ENCODE measurements at regions not wholly inside any gene's neighbourhood (a gene's known extent, or its start where the extent isn't known, plus 50 kb on each side); places are given as distances from the start of the nearest gene placed in this dataset.
"Not testable (repeated sequence)": the region's sequence is repeated elsewhere in the genome, so short reads cannot be mapped to it uniquely, and the experiment has no call there.

- Histone ChIP-seq H3K9me3 (no peaks in the 10 kb centered on the region), H3K36me3 (replicated peaks) (no peaks in the 10 kb centered on the region), H3K4me1 (peaks cover 19% of the 10 kb centered on the region), H3K4me3 (no peak overlapping the region), H3K27me3 (ENCODE audit: low read depth) (no peaks in the 10 kb centered on the region)
- in situ Hi-C loops (cut with MboI; ENCODE audit: low sequenced_read_pairs) = no loop called here
- DNase-seq (ENCODE audit: low spot score in 2 of 2) = no peak
Observed at GRCh38 chr5:124824637-124825158, 78.3 kb upstream of the ZNF608 start.

GRCh38 chr5:124825250-124825982 lies 79.0 kb upstream of the ZNF608 start:
- no peaks in the 10 kb centered on the region for H3K27me3 ChIP-seq (ENCODE audit: low read depth)
- H3K9me3 ChIP-seq = no peaks in the 10 kb centered on the region
- no peaks in the 10 kb centered on the region for H3K36me3 ChIP-seq (replicated peaks)
- H3K4me1 ChIP-seq = peaks cover 19% of the 10 kb centered on the region
- no peak for DNase-seq (ENCODE audit: low spot score in 2 of 2)
- H3K4me3 ChIP-seq = no peak overlapping the region
- in situ Hi-C loops (cut with MboI; ENCODE audit: low sequenced_read_pairs) = no loop called here

- H3K4me1 ChIP-seq = peaks cover 19% of the 10 kb centered on the region
- H3K36me3 ChIP-seq (replicated peaks) = no peaks in the 10 kb centered on the region
- in situ Hi-C loops (cut with MboI; ENCODE audit: low sequenced_read_pairs) = no loop called here
- H3K27me3 ChIP-seq (ENCODE audit: low read depth) = no peaks in the 10 kb centered on the region
- H3K4me3 ChIP-seq = no peak overlapping the region
- no peaks in the 10 kb centered on the region for H3K9me3 ChIP-seq
- DNase-seq (ENCODE audit: low spot score in 2 of 2) = no peak
Observed at GRCh38 chr5:124825983-124826337, 79.5 kb upstream of the ZNF608 start.

GRCh38 chr5:124828731-124829234 lies 82.3 kb upstream of the ZNF608 start:
- in situ Hi-C loops (cut with MboI; ENCODE audit: low sequenced_read_pairs) = no loop called here
- Histone ChIP-seq H3K4me3 (no peak overlapping the region), H3K9me3 (no peaks in the 10 kb centered on the region), H3K36me3 (replicated peaks) (no peaks in the 10 kb centered on the region; the same call in 1 of the 2 replicates), H3K4me1 (peaks cover 14% of the 10 kb centered on the region), H3K27me3 (ENCODE audit: low read depth) (no peaks in the 10 kb centered on the region)
- DNase-seq (ENCODE audit: low spot score in 2 of 2) = peak; percentile 67 to 97

- H3K27me3 ChIP-seq (ENCODE audit: low read depth) = no peaks in the 10 kb centered on the region
- H3K36me3 ChIP-seq (replicated peaks) = no peaks in the 10 kb centered on the region; the same call in 1 of the 2 replicates
- no peak overlapping the region for H3K4me3 ChIP-seq
- H3K9me3 ChIP-seq = no peaks in the 10 kb centered on the region
- in situ Hi-C loops (cut with MboI; ENCODE audit: low sequenced_read_pairs) = no loop called here
- no peak for DNase-seq (ENCODE audit: low spot score in 2 of 2)
- H3K4me1 ChIP-seq = peaks cover 14% of the 10 kb centered on the region
Observed at GRCh38 chr5:124831687-124832240, 85.3 kb upstream of the ZNF608 start.

GRCh38 chr5:124832510-124832909 lies 86.1 kb upstream of the ZNF608 start:
- DNase-seq (ENCODE audit: low spot score in 2 of 2) = no peak
- no peak overlapping the region for H3K4me3 ChIP-seq
- no peaks in the 10 kb centered on the region for H3K27me3 ChIP-seq (ENCODE audit: low read depth)
- H3K36me3 ChIP-seq (replicated peaks) = no peaks in the 10 kb centered on the region; the same call in 1 of the 2 replicates
- H3K9me3 ChIP-seq = no peaks in the 10 kb centered on the region
- peaks cover 14% of the 10 kb centered on the region for H3K4me1 ChIP-seq
- in situ Hi-C loops (cut with MboI; ENCODE audit: low sequenced_read_pairs) = no loop called here

- in situ Hi-C loops (cut with MboI; ENCODE audit: low sequenced_read_pairs); DNase-seq (ENCODE audit: low spot score in 2 of 2); H3K9me3 ChIP-seq; H3K36me3 ChIP-seq (replicated peaks); H3K27me3 ChIP-seq (ENCODE audit: low read depth); H3K4me3 ChIP-seq: not testable (repeated sequence)
- H3K4me1 ChIP-seq = peaks cover 26% of the 10 kb centered on the region
Observed at GRCh38 chr5:124836314-124836713, 89.9 kb upstream of the ZNF608 start.

- H3K4me1 ChIP-seq = peaks cover 29% of the 10 kb centered on the region
- peak in 1 of 2 experiments; percentile 75 for DNase-seq (ENCODE audit: low spot score in 2 of 2)
- H3K9me3 ChIP-seq = no peaks in the 10 kb centered on the region
- no peak overlapping the region for H3K4me3 ChIP-seq
- in situ Hi-C loops (cut with MboI; ENCODE audit: low sequenced_read_pairs) = no loop called here
- no peaks in the 10 kb centered on the region for H3K36me3 ChIP-seq (replicated peaks)
- no peaks in the 10 kb centered on the region for H3K27me3 ChIP-seq (ENCODE audit: low read depth)
Observed at GRCh38 chr5:124839371-124839998, 93.0 kb upstream of the ZNF608 start.

- Histone ChIP-seq H3K4me3 (no peak overlapping the region), H3K27me3 (ENCODE audit: low read depth) (no peaks in the 10 kb centered on the region), H3K9me3 (no peaks in the 10 kb centered on the region), H3K36me3 (replicated peaks) (no peaks in the 10 kb centered on the region), H3K4me1 (peaks cover 29% of the 10 kb centered on the region)
- no peak for DNase-seq (ENCODE audit: low spot score in 2 of 2)
- in situ Hi-C loops (cut with MboI; ENCODE audit: low sequenced_read_pairs) = no loop called here
Observed at GRCh38 chr5:124841829-124842712, 95.6 kb upstream of the ZNF608 start.

- Histone ChIP-seq H3K36me3 (replicated peaks) (no peaks in the 10 kb centered on the region), H3K27me3 (ENCODE audit: low read depth) (no peaks in the 10 kb centered on the region), H3K4me3 (no peak overlapping the region), H3K9me3 (no peaks in the 10 kb centered on the region), H3K4me1 (peaks cover 29% of the 10 kb centered on the region)
- no peak for DNase-seq (ENCODE audit: low spot score in 2 of 2)
- in situ Hi-C loops (cut with MboI; ENCODE audit: low sequenced_read_pairs) = no loop called here
Observed at GRCh38 chr5:124842725-124843595, 96.5 kb upstream of the ZNF608 start.

GRCh38 chr5:124843596-124843899 lies 97.1 kb upstream of the ZNF608 start:
- in situ Hi-C loops (cut with MboI; ENCODE audit: low sequenced_read_pairs) = no loop called here
- H3K27me3 ChIP-seq (ENCODE audit: low read depth) = no peaks in the 10 kb centered on the region
- no peak for DNase-seq (ENCODE audit: low spot score in 2 of 2)
- H3K4me3 ChIP-seq = no peak overlapping the region
- H3K4me1 ChIP-seq = peaks cover 24% of the 10 kb centered on the region
- H3K36me3 ChIP-seq (replicated peaks) = no peaks in the 10 kb centered on the region
- no peaks in the 10 kb centered on the region for H3K9me3 ChIP-seq

GRCh38 chr5:124844371-124844920 lies 98.0 kb upstream of the ZNF608 start:
- Histone ChIP-seq H3K9me3 (no peaks in the 10 kb centered on the region), H3K36me3 (replicated peaks) (no peaks in the 10 kb centered on the region), H3K27me3 (ENCODE audit: low read depth) (no peaks in the 10 kb centered on the region), H3K4me3 (no peak overlapping the region), H3K4me1 (peaks cover 15% of the 10 kb centered on the region)
- no peak for DNase-seq (ENCODE audit: low spot score in 2 of 2)
- in situ Hi-C loops (cut with MboI; ENCODE audit: low sequenced_read_pairs) = no loop called here

All from HAP-1 (cell line).